ENCODE measurements at regions not wholly inside any gene's neighbourhood (a gene's known extent, or its start where the extent isn't known, plus 50 kb on each side); places are given as distances from the start of the nearest gene placed in this dataset.
"Not testable (repeated sequence)": the region's sequence is repeated elsewhere in the genome, so short reads cannot be mapped to it uniquely, and the experiment has no call there.

- Histone ChIP-seq H3K9ac (ENCODE audit: low read depth in 1 of 2, low read length in 2 of 2) (no peak overlapping the region), H3K9me3 (ENCODE audit: control insufficient read depth in 2 of 2, low read length in 2 of 2) (no peaks in the 10 kb centered on the region), H3K27me3 (ENCODE audit: control insufficient read depth in 2 of 2, insufficient read depth in 2 of 2, low read length in 2 of 2) (no peaks in the 10 kb centered on the region), H3K4me3 (ENCODE audit: low read length in 2 of 2) (no peak overlapping the region), H3K36me3 (ENCODE audit: control insufficient read depth in 2 of 2, insufficient read depth in 2 of 2, low read length in 2 of 2) (no peaks in the 10 kb centered on the region), H3K4me1 (ENCODE audit: control insufficient read depth in 2 of 2, insufficient read depth in 2 of 2, low read length in 2 of 2) (no peaks in the 10 kb centered on the region), H3K27ac (ENCODE audit: low read depth in 2 of 2, low read length in 2 of 2) (no peak overlapping the region)
Observed at GRCh38 chr2:7648221-7648795, 731.1 kb downstream of the RNF144A start.

GRCh38 chr2:7649461-7650228 lies 732.4 kb downstream of the RNF144A start:
- H3K9me3 ChIP-seq (ENCODE audit: control insufficient read depth in 2 of 2, low read length in 2 of 2) = no peaks in the 10 kb centered on the region
- H3K27ac ChIP-seq (ENCODE audit: low read depth in 2 of 2, low read length in 2 of 2) = no peak overlapping the region
- no peak overlapping the region for H3K4me3 ChIP-seq (ENCODE audit: low read length in 2 of 2)
- H3K4me1 ChIP-seq (ENCODE audit: control insufficient read depth in 2 of 2, insufficient read depth in 2 of 2, low read length in 2 of 2) = no peaks in the 10 kb centered on the region
- no peak overlapping the region for H3K9ac ChIP-seq (ENCODE audit: low read depth in 1 of 2, low read length in 2 of 2)
- no peaks in the 10 kb centered on the region for H3K27me3 ChIP-seq (ENCODE audit: control insufficient read depth in 2 of 2, insufficient read depth in 2 of 2, low read length in 2 of 2)
- H3K36me3 ChIP-seq (ENCODE audit: control insufficient read depth in 2 of 2, insufficient read depth in 2 of 2, low read length in 2 of 2) = no peaks in the 10 kb centered on the region

GRCh38 chr2:7653617-7654016 lies 736.4 kb downstream of the RNF144A start:
- H3K9me3 ChIP-seq (ENCODE audit: control insufficient read depth in 2 of 2, low read length in 2 of 2) = no peaks in the 10 kb centered on the region
- no peak overlapping the region for H3K4me3 ChIP-seq (ENCODE audit: low read length in 2 of 2)
- no peaks in the 10 kb centered on the region for H3K27me3 ChIP-seq (ENCODE audit: control insufficient read depth in 2 of 2, insufficient read depth in 2 of 2, low read length in 2 of 2)
- H3K4me1 ChIP-seq (ENCODE audit: control insufficient read depth in 2 of 2, insufficient read depth in 2 of 2, low read length in 2 of 2) = no peaks in the 10 kb centered on the region
- no peak overlapping the region for H3K27ac ChIP-seq (ENCODE audit: low read depth in 2 of 2, low read length in 2 of 2)
- H3K9ac ChIP-seq (ENCODE audit: low read depth in 1 of 2, low read length in 2 of 2) = no peak overlapping the region
- no peaks in the 10 kb centered on the region for H3K36me3 ChIP-seq (ENCODE audit: control insufficient read depth in 2 of 2, insufficient read depth in 2 of 2, low read length in 2 of 2)

DNA sequence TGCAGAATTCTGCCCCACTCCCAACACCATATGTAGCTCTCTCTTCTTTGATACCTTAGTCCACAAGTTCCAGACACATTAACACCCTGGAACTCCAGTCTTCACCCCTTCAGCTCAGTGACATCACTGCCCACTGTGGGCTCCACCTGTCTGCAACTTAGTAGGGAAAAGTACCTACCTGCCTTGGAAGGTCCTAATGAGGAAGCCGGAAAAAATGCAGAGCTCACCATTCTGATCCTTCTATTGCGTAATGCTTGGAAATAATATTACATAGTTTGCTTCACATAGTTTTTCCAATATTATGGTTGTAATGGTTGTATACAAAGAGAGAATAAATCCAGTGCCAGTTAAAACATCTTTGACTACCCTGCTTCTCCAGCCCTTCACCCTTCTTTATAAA lies 738.4 kb downstream of the RNF144A start:
- Histone ChIP-seq H3K9ac (ENCODE audit: low read depth in 1 of 2, low read length in 2 of 2) (no peak overlapping the region), H3K27me3 (ENCODE audit: control insufficient read depth in 2 of 2, insufficient read depth in 2 of 2, low read length in 2 of 2) (no peaks in the 10 kb centered on the region), H3K27ac (ENCODE audit: low read depth in 2 of 2, low read length in 2 of 2) (no peak overlapping the region), H3K4me1 (ENCODE audit: control insufficient read depth in 2 of 2, insufficient read depth in 2 of 2, low read length in 2 of 2) (no peaks in the 10 kb centered on the region), H3K36me3 (ENCODE audit: control insufficient read depth in 2 of 2, insufficient read depth in 2 of 2, low read length in 2 of 2) (no peaks in the 10 kb centered on the region), H3K9me3 (ENCODE audit: control insufficient read depth in 2 of 2, low read length in 2 of 2) (no peaks in the 10 kb centered on the region), H3K4me3 (ENCODE audit: low read length in 2 of 2) (no peak overlapping the region)

- H3K27me3 ChIP-seq (ENCODE audit: control insufficient read depth in 2 of 2, insufficient read depth in 2 of 2, low read length in 2 of 2); H3K4me1 ChIP-seq (ENCODE audit: control insufficient read depth in 2 of 2, insufficient read depth in 2 of 2, low read length in 2 of 2); H3K9me3 ChIP-seq (ENCODE audit: control insufficient read depth in 2 of 2, low read length in 2 of 2); H3K27ac ChIP-seq (ENCODE audit: low read depth in 2 of 2, low read length in 2 of 2); H3K4me3 ChIP-seq (ENCODE audit: low read length in 2 of 2); H3K9ac ChIP-seq (ENCODE audit: low read depth in 1 of 2, low read length in 2 of 2); H3K36me3 ChIP-seq (ENCODE audit: control insufficient read depth in 2 of 2, insufficient read depth in 2 of 2, low read length in 2 of 2): not testable (repeated sequence)
Observed at GRCh38 chr2:7657526-7657925, 740.3 kb downstream of the RNF144A start.

- H3K9me3 ChIP-seq (ENCODE audit: control insufficient read depth in 2 of 2, low read length in 2 of 2) = no peaks in the 10 kb centered on the region
- H3K36me3 ChIP-seq (ENCODE audit: control insufficient read depth in 2 of 2, insufficient read depth in 2 of 2, low read length in 2 of 2) = no peaks in the 10 kb centered on the region
- H3K27ac ChIP-seq (ENCODE audit: low read depth in 2 of 2, low read length in 2 of 2) = no peak overlapping the region
- H3K9ac ChIP-seq (ENCODE audit: low read depth in 1 of 2, low read length in 2 of 2) = no peak overlapping the region
- H3K27me3 ChIP-seq (ENCODE audit: control insufficient read depth in 2 of 2, insufficient read depth in 2 of 2, low read length in 2 of 2) = no peaks in the 10 kb centered on the region
- no peak overlapping the region for H3K4me3 ChIP-seq (ENCODE audit: low read length in 2 of 2)
- H3K4me1 ChIP-seq (ENCODE audit: control insufficient read depth in 2 of 2, insufficient read depth in 2 of 2, low read length in 2 of 2) = no peaks in the 10 kb centered on the region
Observed at GRCh38 chr2:7658486-7658885, 741.3 kb downstream of the RNF144A start.

DNA sequence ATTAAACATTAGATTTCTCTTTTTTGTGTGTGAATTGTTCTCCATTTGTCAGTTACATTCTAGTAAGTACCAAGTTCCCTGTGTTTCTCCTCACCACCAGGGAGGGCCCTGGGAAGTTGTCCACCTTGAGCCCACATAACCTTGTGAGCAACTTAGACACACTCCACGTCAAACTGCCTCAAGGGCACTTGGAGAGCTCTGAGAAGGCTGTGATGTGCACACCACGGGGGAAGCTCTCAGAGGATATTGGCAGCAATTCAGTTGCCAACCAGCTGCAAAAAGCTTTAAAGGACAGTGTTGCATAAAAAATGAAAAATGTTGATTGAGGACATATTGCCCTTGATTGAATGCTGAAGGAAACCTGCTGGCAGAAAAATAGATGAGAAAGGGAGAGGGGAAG lies 743.6 kb downstream of the RNF144A start:
- Histone ChIP-seq H3K27ac (ENCODE audit: low read depth in 2 of 2, low read length in 2 of 2) (no peak overlapping the region), H3K4me3 (ENCODE audit: low read length in 2 of 2) (no peak overlapping the region), H3K4me1 (ENCODE audit: control insufficient read depth in 2 of 2, insufficient read depth in 2 of 2, low read length in 2 of 2) (no peaks in the 10 kb centered on the region)

GRCh38 chr2:7661502-7661901 lies 744.3 kb downstream of the RNF144A start:
- H3K9me3 ChIP-seq (ENCODE audit: control insufficient read depth in 2 of 2, low read length in 2 of 2) = no peaks in the 10 kb centered on the region
- H3K27ac ChIP-seq (ENCODE audit: low read depth in 2 of 2, low read length in 2 of 2) = no peak overlapping the region
- H3K4me1 ChIP-seq (ENCODE audit: control insufficient read depth in 2 of 2, insufficient read depth in 2 of 2, low read length in 2 of 2) = no peaks in the 10 kb centered on the region
- no peak overlapping the region for H3K4me3 ChIP-seq (ENCODE audit: low read length in 2 of 2)
- no peak overlapping the region for H3K9ac ChIP-seq (ENCODE audit: low read depth in 1 of 2, low read length in 2 of 2)
- no peaks in the 10 kb centered on the region for H3K27me3 ChIP-seq (ENCODE audit: control insufficient read depth in 2 of 2, insufficient read depth in 2 of 2, low read length in 2 of 2)
- H3K36me3 ChIP-seq (ENCODE audit: control insufficient read depth in 2 of 2, insufficient read depth in 2 of 2, low read length in 2 of 2) = no peaks in the 10 kb centered on the region

More for the DNA sequence above, 743.6 kb downstream of the RNF144A start:
- H3K36me3 ChIP-seq (ENCODE audit: control insufficient read depth in 2 of 2, insufficient read depth in 2 of 2, low read length in 2 of 2) = no peaks in the 10 kb centered on the region
- no peaks in the 10 kb centered on the region for H3K27me3 ChIP-seq (ENCODE audit: control insufficient read depth in 2 of 2, insufficient read depth in 2 of 2, low read length in 2 of 2)
- H3K9ac ChIP-seq (ENCODE audit: low read depth in 1 of 2, low read length in 2 of 2) = no peak overlapping the region
- no peaks in the 10 kb centered on the region for H3K9me3 ChIP-seq (ENCODE audit: control insufficient read depth in 2 of 2, low read length in 2 of 2)

DNA sequence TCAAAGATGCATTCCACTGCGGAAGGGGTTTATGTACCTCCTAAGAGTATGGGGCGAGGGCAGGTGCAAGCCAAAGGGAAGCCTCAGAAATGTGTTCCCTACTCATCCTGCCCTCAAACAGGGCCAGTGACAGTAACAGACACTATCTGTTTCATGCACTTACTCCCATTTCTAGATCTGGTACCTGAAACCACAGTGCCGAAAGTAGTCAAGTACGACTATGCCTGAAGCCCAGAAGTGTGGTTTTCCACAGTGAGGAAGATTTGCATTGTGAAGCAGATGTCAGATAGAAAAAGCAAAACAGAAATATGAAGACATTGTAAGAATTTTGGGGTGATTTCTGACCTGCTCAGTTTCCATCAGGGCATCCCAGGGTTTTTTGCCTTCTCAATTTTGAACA lies 748.7 kb downstream of the RNF144A start:
- Histone ChIP-seq H3K36me3 (ENCODE audit: control insufficient read depth in 2 of 2, insufficient read depth in 2 of 2, low read length in 2 of 2) (no peaks in the 10 kb centered on the region), H3K27me3 (ENCODE audit: control insufficient read depth in 2 of 2, insufficient read depth in 2 of 2, low read length in 2 of 2) (no peaks in the 10 kb centered on the region), H3K27ac (ENCODE audit: low read depth in 2 of 2, low read length in 2 of 2) (no peak overlapping the region), H3K9me3 (ENCODE audit: control insufficient read depth in 2 of 2, low read length in 2 of 2) (no peaks in the 10 kb centered on the region), H3K9ac (ENCODE audit: low read depth in 1 of 2, low read length in 2 of 2) (no peak overlapping the region), H3K4me3 (ENCODE audit: low read length in 2 of 2) (no peak overlapping the region), H3K4me1 (ENCODE audit: control insufficient read depth in 2 of 2, insufficient read depth in 2 of 2, low read length in 2 of 2) (no peaks in the 10 kb centered on the region)

DNA sequence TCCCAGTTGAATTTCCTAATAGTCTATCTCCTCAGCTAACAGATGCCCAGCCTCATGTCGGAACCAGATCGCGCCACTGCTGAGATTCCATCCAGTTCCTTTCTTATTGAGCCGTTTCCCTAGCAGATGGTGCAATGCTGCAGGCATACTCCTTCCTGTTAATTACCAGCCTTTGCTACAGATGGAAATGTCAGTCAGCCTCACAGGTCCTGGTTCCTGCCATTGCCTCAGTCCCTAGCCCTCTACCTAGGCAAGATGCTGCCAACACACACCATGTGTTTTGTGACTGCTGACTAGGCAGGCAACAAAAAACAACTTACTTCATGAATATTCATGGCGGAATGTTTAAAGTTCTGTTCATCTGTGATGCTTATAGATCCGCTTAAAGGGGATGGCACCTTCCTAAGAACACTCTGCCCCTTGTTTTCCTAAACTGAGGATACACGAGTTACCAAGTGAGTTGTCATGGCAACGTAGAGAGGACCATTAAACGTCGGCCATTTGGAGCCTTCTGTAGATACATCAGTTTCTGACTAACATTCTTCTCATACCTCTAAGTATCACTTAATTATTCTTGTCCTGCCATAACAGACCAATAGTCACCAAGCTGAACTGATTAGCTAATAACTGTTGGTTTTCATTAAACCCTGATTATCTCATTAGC lies 749.5 kb downstream of the RNF144A start:
- Histone ChIP-seq H3K4me3 (ENCODE audit: low read length in 2 of 2) (no peak overlapping the region), H3K4me1 (ENCODE audit: control insufficient read depth in 2 of 2, insufficient read depth in 2 of 2, low read length in 2 of 2) (no peaks in the 10 kb centered on the region), H3K36me3 (ENCODE audit: control insufficient read depth in 2 of 2, insufficient read depth in 2 of 2, low read length in 2 of 2) (no peaks in the 10 kb centered on the region), H3K9ac (ENCODE audit: low read depth in 1 of 2, low read length in 2 of 2) (no peak overlapping the region), H3K27ac (ENCODE audit: low read depth in 2 of 2, low read length in 2 of 2) (no peak overlapping the region), H3K9me3 (ENCODE audit: control insufficient read depth in 2 of 2, low read length in 2 of 2) (no peaks in the 10 kb centered on the region), H3K27me3 (ENCODE audit: control insufficient read depth in 2 of 2, insufficient read depth in 2 of 2, low read length in 2 of 2) (no peaks in the 10 kb centered on the region)
